H1 (cell line): ENCODE measurements at regions not wholly inside any gene's neighbourhood (a gene's known extent, or its start where the extent isn't known, plus 50 kb on each side); places are given as distances from the start of the nearest gene placed in this dataset.

Source experiments
- CTCF ChIA-PET: fragments of 300-600 bp; sonication (Branson Sonifier 250); formaldehyde crosslinking; loops from one replicate; lab custom pipeline; 2021; ENCODE audit not compliant: partially characterized antibody; lab: Charles Lee
- POLR2A ChIA-PET: fragments of 300-600 bp; sonication (Branson Sonifier 250); formaldehyde crosslinking; loops from one replicate; lab custom pipeline; 2021; ENCODE audit warnings: inconsistent platforms; ENCODE audit not compliant: partially characterized antibody; lab: Charles Lee
- DNase-seq, 2 experiments: peaks; one replicate each; pipeline versions ENCODE4 v3.0.0 to v3.0.0-alpha.2; 2010 to 2022; ENCODE audit warnings: low spot score in 2 of 2, low read depth in 1 of 2, mixed read lengths in 1 of 2
- FAIRE-seq: peaks from 2 replicates; lab custom pipeline; 2011; peaks lifted over from hg19 to GRCh38; lab: Jason Lieb, UNC
- H2AFZ ChIP-seq: 2 replicates; pipeline ENCODE4 v1.8.1; 2012; ENCODE audit warnings: low read length, inconsistent platforms
- H2AK5ac ChIP-seq: 2 replicates; pipeline ENCODE4 v1.6.1; 2013; ENCODE audit warnings: low read depth, low read length
- H2BK120ac ChIP-seq: replicated peaks from 2 replicates; pipeline ENCODE3; 2013; ENCODE audit warnings: low read depth, low read length, inconsistent platforms
- H2BK12ac ChIP-seq: 2 replicates; pipeline ENCODE4 v1.6.1; 2013; ENCODE audit warnings: low read depth, low read length
- H2BK15ac ChIP-seq: 2 replicates; pipeline ENCODE4 v1.6.1; 2013; ENCODE audit warnings: low read length
- H2BK20ac ChIP-seq: 2 replicates; pipeline ENCODE4 v1.6.1; 2013; ENCODE audit warnings: low read length
- H2BK5ac ChIP-seq: 2 replicates; pipeline ENCODE4 v1.6.1; 2013; ENCODE audit warnings: low read depth, low read length
- H3K14ac ChIP-seq: 2 replicates; pipeline ENCODE4 v1.6.1; 2013; ENCODE audit warnings: inconsistent platforms; ENCODE audit not compliant: insufficient read length
- H3K18ac ChIP-seq: 2 replicates; pipeline ENCODE4 v1.6.1; 2013; ENCODE audit warnings: low read length; ENCODE audit errors: extremely low read depth
- H3K23ac ChIP-seq: 2 replicates; pipeline ENCODE4 v1.6.1; 2013; ENCODE audit warnings: inconsistent platforms; ENCODE audit not compliant: insufficient read length
- H3K23me2 ChIP-seq: 2 replicates; pipeline ENCODE4 v1.6.1; 2013; ENCODE audit warnings: low read depth, low read length
- H3K27ac ChIP-seq: 2 replicates; pipeline ENCODE4 v1.6.1; 2011; ENCODE audit warnings: low read depth, low read length, inconsistent platforms
- H3K27me3 ChIP-seq, 4 experiments: replicated peaks in 1 of 4; 1 replicate in 1 of 4; 2 replicates in 3 of 4; pipeline versions ENCODE4 v1.6.1 to v1.8.1; 2011 to 2013; ENCODE audit warnings: low read length in 3 of 4, mild to moderate bottlenecking in 3 of 4, inconsistent platforms in 2 of 4, mixed read lengths in 2 of 4, moderate library complexity in 1 of 4; ENCODE audit not compliant: control insufficient read depth in 3 of 4, insufficient read depth in 3 of 4; ENCODE audit errors: extremely low read depth in 1 of 4
- H3K36me3 ChIP-seq, 4 experiments: 2 replicates each; pipeline versions ENCODE4 v1.6.1 to v1.8.1; 2011 to 2013; ENCODE audit warnings: mild to moderate bottlenecking in 4 of 4, low read length in 3 of 4, moderate library complexity in 2 of 4, control low read depth in 1 of 4, inconsistent platforms in 1 of 4; ENCODE audit not compliant: insufficient read depth in 4 of 4, control insufficient read depth in 2 of 4
- H3K4ac ChIP-seq: replicated peaks from 2 replicates; pipeline ENCODE3; 2013; ENCODE audit warnings: low read length, low read depth, mixed read lengths, inconsistent platforms; ENCODE audit not compliant: insufficient read length
- H3K4me1 ChIP-seq, 4 experiments: replicated peaks in 1 of 4; 1 replicate in 1 of 4; 2 replicates in 3 of 4; pipeline versions ENCODE4 v1.6.1 to v1.8.1; 2011 to 2013; ENCODE audit warnings: low read length in 3 of 4, inconsistent platforms in 2 of 4, mixed read lengths in 1 of 4; ENCODE audit not compliant: insufficient read depth in 4 of 4, control insufficient read depth in 3 of 4
- H3K4me2 ChIP-seq, 2 experiments: 2 replicates each; pipeline versions ENCODE4 v1.6.1 to v1.8.1; 2011 to 2013; ENCODE audit warnings: low read depth in 2 of 2, low read length in 2 of 2, control low read depth in 1 of 2, inconsistent platforms in 1 of 2, mild to moderate bottlenecking in 1 of 2; ENCODE audit not compliant: insufficient read depth in 1 of 2
- H3K4me3 ChIP-seq, 4 experiments: fragments of 200-600, 300-600 bp in 1 of 4; sonication (generic), shearing (Covaris generic), sonication (Bioruptor Twin) in 1 of 4; 2 replicates each; pipeline versions ENCODE4 v1.5.1 to v1.8.1; 2011 to 2016; ENCODE audit warnings: low read length in 4 of 4, low read depth in 3 of 4, control low read depth in 2 of 4, inconsistent platforms in 2 of 4, mild to moderate bottlenecking in 2 of 4, mixed read lengths in 1 of 4, moderate library complexity in 1 of 4; ENCODE audit not compliant: insufficient read depth in 2 of 4; ENCODE audit errors: extremely low read depth in 1 of 4
- H3K56ac ChIP-seq: replicated peaks from 2 replicates; pipeline ENCODE3; 2013; ENCODE audit warnings: low read depth, mild to moderate bottlenecking, mixed read lengths, low read length, inconsistent platforms; ENCODE audit not compliant: insufficient read length
- H3K79me1 ChIP-seq: 2 replicates; pipeline ENCODE4 v1.6.1; 2013; ENCODE audit warnings: low read depth, low read length, control low read depth
- H3K79me2 ChIP-seq, 2 experiments: 2 replicates each; pipeline versions ENCODE4 v1.6.1 to v1.8.1; 2012 to 2013; ENCODE audit warnings: low read length in 2 of 2, mild to moderate bottlenecking in 2 of 2, inconsistent platforms in 1 of 2; ENCODE audit not compliant: insufficient read depth in 2 of 2, control insufficient read depth in 1 of 2
- H3K9ac ChIP-seq, 4 experiments: replicated peaks in 1 of 4; 1 replicate in 1 of 4; 2 replicates in 3 of 4; pipeline versions ENCODE4 v1.6.1 to v1.8.1; 2011 to 2013; ENCODE audit warnings: low read depth in 3 of 4, low read length in 3 of 4, control low read depth in 2 of 4, mild to moderate bottlenecking in 2 of 4, moderate library complexity in 2 of 4, inconsistent platforms in 1 of 4; ENCODE audit errors: extremely low read depth in 1 of 4
- H3K9me3 ChIP-seq, 2 experiments: 2 replicates each; pipeline versions ENCODE4 v1.6.1 to v1.8.1; 2012 to 2013; ENCODE audit warnings: mild to moderate bottlenecking in 2 of 2, moderate library complexity in 2 of 2, control low read depth in 1 of 2, inconsistent platforms in 1 of 2, low read depth in 1 of 2, low read length in 1 of 2, mixed read lengths in 1 of 2; ENCODE audit not compliant: insufficient read depth in 2 of 2
- H4K20me1 ChIP-seq, 2 experiments: replicated peaks in 1 of 2; 2 replicates each; pipeline versions ENCODE3 to v1.8.1; 2011 to 2013; ENCODE audit warnings: inconsistent platforms in 2 of 2, low read length in 2 of 2, mild to moderate bottlenecking in 1 of 2; ENCODE audit not compliant: insufficient read depth in 2 of 2, control insufficient read depth in 1 of 2
- H4K5ac ChIP-seq: 2 replicates; pipeline ENCODE4 v1.6.1; 2013; ENCODE audit warnings: low read length, low read depth, mixed read lengths, inconsistent platforms; ENCODE audit not compliant: insufficient read length
- H4K8ac ChIP-seq: 2 replicates; pipeline ENCODE4 v1.8.0; 2013; ENCODE audit warnings: mild to moderate bottlenecking, moderate library complexity, low read length, inconsistent platforms; ENCODE audit not compliant: insufficient read depth; ENCODE audit errors: extremely low read depth
- H4K91ac ChIP-seq: replicated peaks from 2 replicates; pipeline ENCODE3; 2013; ENCODE audit warnings: low read length, mixed read lengths, inconsistent platforms; ENCODE audit not compliant: insufficient read length
- CBX5 ChIP-seq: fragments of 300-800, 300-1000 bp; sonication (generic); IDR thresholded peaks from 2 replicates; pipeline ENCODE4 v1.7.1; 2016; ENCODE audit warnings: antibody characterized with exemption, low read length, low read depth
- RFX5 ChIP-seq: IDR thresholded peaks from 2 replicates; pipeline ENCODE4 v1.6.1; 2011; ENCODE audit warnings: low read depth, low read length, improper control_type of control experiment, borderline replicate concordance
- WGBS, 2 experiments: shearing (Covaris generic) in 1 of 2; methylation state at CpG; one replicate each; pipeline versions ENCODE4 v1.1.6 to v1.1.7; 2013 to 2015; ENCODE audit warnings: low lambda C conversion rate in 2 of 2, mixed read lengths in 2 of 2, inconsistent platforms in 1 of 2, low coverage in 1 of 2, missing lambda C conversion rate in 1 of 2; ENCODE audit not compliant: insufficient replicate concordance in 2 of 2, insufficient coverage in 1 of 2, insufficient read length in 1 of 2; ENCODE audit errors: extremely low coverage in 1 of 2, missing lambda C conversion rate in 1 of 2; 5-methylcytosine and 5-hydroxymethylcytosine counted together

GRCh38 chr2:107698861-107699260 is 127.8 kb upstream of the RGPD4 start:
- Histone ChIP-seq H3K23me2 (no peaks in the 10 kb centered on the region), H3K18ac (no peak overlapping the region), H3K56ac (no peak overlapping the region), H2BK5ac (no peak overlapping the region), H2BK12ac (no peak overlapping the region), H3K4ac (no peak overlapping the region), H2AK5ac (no peak overlapping the region), H2BK15ac (no peak overlapping the region), H3K79me1 (no peaks in the 10 kb centered on the region), H3K9me3 (no peaks in the 10 kb centered on the region), H3K14ac (no peak overlapping the region), H2AFZ (no peak overlapping the region), H3K4me1 (peaks cover 0 to 3% (median 1%) of the 10 kb centered on the region in 4 experiments; a peak in 2 of 7 replicates), H3K27ac (no peak overlapping the region), H3K23ac (no peak overlapping the region), H2BK20ac (no peak overlapping the region), H3K27me3 (peaks cover 0 to under 1% (median 0%) of the 10 kb centered on the region in 4 experiments; a peak in 1 of 7 replicates), H3K36me3 (no peaks in the 10 kb centered on the region), H3K4me2 (no peak overlapping the region), H4K8ac (no peak overlapping the region), H3K79me2 (no peaks in the 10 kb centered on the region), H4K20me1 (peaks cover 0 to 4% of the 10 kb centered on the region in 2 experiments), H4K91ac (no peak overlapping the region), H2BK120ac (no peak overlapping the region), H3K9ac (no peak overlapping the region), H3K4me3 (no peak overlapping the region), H4K5ac (no peak overlapping the region)
- ChIA-PET CTCF (interaction anchor here (0.6 to 1.1 kb wide), 3 partner anchors 9 to 69 kb away, joined by 3 read pairs; no protein-coding TSS in a partner anchor), POLR2A (no interaction called here)
- TF ChIP-seq RFX5 (no peak), CBX5 (no peak)
- FAIRE-seq (no peak), DNase-seq (no peak)
- WGBS, 2 experiments = 73% methylated on average over 3 of the region's 3 CpGs; no CpG with 5 or more reads in 1 of the 2 experiments
